HG03097 (cell line): ENCODE measurements at regions not wholly inside any gene's neighbourhood (a gene's known extent, or its start where the extent isn't known, plus 50 kb on each side); places are given as distances from the start of the nearest gene placed in this dataset.

ENCODE experiments used
- ATAC-seq: cut with Tn5 transposase; IDR thresholded peaks from one replicate; pipeline ENCODE4 v1.9.1; 2021; ENCODE audit not compliant: unreplicated experiment, low FRiP score

GRCh38 chr4:56757821-56758411 is 63.6 kb downstream of the SPINK2 start:
- peak; percentile 85 for ATAC-seq

DNA sequence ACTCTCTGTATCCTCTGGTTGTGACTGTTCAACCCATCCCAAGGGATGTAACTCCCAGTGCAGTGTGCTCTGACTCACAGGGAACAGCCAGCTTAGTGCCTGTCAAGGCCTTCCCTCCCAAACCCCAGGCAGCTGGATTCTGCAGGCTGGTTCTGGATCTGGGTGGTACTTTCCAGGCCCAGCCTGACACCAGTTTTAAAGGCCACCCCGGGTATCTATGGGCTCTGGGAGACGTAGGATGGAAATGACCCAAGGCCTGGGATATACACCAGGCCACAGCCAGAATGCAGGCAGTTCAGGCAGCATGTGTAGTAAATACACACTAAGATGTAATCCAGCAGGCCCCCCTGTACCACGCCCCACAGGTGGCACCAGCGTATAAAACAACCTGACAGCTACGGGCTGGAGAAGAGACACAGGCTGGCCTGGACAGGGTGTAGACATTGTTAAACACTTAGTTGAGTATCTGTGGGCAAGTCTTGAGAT is 64.2 kb downstream of the SPINK2 start:
- peak; percentile 29 for ATAC-seq

GRCh38 chr4:56755901-56756300 is 65.6 kb downstream of the SPINK2 start:
- no peak for ATAC-seq

GRCh38 chr4:56752985-56753384 is 68.5 kb downstream of the SPINK2 start:
- no peak for ATAC-seq

DNA sequence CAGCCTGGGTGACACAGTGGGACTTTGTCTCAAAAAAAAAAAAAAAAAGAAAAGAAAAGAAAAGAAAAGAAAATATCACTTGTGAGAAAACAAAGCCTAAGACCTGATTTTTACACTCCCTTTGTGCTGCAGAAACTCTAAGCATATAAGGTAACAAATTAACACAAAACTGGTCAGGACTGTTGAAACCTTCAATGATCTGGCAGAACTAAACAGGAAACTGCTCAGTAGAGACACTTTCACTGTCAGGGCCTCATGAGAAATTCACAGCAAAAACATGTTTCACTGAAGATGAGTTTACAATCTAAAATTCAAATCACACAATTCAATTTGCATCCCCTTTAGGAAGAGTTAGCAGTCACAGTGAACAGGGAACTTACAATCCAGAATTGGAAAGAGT is 69.1 kb upstream of the HOPX start:
- no peak for ATAC-seq

- ATAC-seq, result no peak
Measured at GRCh38 chr4:56748271-56748670, 67.2 kb upstream of the HOPX start.

DNA sequence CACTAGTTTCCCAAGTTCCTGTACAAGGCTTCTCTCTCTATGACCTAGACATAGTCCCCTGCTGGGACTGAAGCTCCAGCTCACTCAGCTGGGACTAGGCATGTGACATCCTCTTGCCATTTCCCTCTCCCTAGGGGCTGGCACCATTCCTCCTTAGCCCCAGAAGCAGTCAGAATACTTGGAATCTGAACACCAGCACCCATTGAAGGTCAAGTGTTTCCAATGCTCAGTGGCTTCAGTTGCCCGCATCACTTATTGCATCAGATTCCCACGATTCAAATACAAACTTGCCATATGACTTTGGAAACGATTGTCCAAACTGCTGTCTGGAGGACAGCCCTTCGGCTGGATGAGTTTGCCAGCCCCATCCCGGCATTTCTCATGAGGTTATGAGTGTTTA is 65.5 kb upstream of the HOPX start:
- ATAC-seq, result no peak

DNA sequence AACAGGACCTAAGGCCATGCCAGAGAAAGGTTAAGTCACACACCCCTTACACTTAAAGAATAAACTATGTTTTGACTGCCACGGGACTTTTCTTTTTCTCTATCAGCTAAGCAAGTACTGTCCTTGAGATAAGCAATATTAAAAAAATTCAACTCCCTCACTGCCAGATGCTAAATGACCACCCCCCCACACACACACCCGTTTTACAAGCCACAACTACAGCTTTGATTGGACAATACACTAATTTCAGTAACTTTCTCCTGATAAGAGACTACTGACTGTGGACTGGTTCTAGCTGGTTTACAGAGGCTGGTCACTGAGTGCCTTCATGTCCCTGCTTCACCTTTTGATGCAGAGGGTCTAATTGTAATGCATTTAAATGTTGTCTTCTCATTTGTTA is 63.9 kb upstream of the HOPX start:
- ATAC-seq, result no peak

DNA sequence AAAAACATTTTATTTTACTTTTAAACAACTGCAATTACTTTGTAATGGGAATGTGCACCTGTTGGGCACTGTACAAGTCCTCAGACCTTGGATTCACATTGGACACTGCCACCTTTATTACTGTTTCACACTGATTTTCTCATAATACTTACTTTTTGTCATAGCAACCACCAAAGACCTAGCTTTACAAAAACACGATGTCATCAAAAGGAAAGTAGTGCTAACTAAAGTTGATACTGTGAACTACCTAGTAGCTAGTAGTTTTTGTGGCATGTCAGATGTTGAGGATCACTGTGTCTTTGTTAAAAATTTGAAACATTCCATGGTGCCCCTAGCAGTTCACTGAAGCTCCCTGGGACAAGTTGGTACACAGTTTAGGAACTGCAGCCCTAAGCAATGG is 62.9 kb upstream of the HOPX start:
- ATAC-seq, result no peak

GRCh38 chr4:56743550-56743949 is 62.5 kb upstream of the HOPX start:
- ATAC-seq, result no peak

DNA sequence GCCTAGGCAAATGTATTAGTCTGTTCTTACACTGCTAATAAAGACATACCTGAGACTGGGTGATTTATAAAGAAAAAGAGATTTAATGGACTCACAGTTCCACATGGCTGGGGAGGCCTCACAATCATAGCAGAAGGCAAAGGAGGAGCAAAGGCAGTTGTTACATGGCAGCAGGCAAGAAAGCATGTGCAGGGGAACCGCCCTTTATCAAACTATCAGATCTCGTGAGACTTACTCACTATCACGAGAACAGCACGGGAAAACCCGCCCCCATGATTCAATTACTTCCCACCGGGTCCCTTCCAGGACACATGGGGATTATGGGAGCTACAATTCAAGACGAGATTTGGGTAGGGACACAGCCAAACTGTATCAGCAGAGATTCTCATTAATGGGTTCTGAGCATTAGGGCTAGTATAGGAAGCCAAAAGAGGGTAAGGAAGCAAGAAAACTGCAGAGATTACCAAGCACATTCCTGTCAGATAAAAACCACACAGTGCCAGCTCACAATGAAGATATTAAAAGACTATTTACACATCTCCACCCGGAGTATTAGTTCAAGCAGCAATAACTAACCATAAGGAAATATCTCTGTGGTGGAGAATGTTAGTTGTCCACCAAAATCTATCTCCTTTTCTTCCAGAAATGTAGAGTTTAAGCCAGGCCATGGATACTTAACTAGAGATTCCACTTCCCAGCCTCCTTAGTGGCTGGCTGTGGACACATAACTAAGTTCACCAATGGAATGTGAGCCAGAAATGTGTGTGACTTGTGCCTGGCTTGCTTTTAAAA is 61.2 kb upstream of the HOPX start:
- ATAC-seq, result no peak

DNA sequence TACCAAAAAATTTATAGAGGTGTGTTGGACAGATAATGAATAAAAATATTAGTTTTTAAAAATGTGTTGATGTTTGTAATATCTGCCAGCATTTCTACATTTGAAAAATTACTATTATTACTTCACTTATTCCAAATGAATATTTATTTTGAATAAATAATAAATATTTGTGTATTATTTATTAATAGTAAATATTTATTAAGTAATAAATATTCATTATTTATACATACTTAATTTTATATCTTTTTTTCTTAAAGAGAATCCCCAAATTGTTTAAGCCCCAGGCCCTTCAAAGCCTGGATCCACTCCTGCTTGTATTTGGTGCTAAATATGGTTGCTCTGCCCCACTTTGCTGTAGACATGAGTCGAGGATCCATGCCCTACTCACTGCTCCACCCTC is 60.5 kb upstream of the HOPX start:
- ATAC-seq, result no peak

DNA sequence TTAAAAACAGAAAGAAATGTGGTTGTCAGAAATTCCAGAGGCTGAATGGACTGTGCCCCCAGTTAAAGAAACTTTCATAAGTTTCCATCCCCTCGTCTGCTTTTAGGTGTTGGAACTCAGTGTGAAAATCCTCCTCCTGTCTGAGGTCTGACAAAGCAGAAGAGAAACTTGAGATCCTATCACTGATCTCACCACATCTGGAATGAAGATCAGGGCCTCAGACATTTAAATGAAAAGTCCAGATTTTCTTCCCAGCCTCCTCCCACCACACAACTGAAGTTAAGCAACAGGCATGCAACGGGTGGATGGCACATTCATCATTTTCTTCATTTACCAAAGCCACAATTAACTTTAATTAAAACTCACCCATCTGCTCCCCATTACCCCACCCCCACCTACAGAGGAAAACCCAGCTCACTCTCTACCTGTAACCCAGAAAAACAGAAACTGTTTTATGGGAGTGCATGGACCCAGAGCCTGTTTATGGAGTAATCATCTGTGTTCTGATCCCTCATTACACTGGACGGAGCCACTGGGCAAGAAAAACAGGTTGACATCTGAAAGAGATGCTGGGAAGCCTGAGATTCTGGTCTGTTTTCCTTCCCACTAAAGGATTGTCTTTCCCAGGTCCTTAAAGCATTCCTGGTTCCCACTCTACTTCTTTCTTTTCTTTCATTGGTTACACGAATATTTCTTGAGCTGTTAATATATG is 58.1 kb upstream of the HOPX start:
- no peak for ATAC-seq

DNA sequence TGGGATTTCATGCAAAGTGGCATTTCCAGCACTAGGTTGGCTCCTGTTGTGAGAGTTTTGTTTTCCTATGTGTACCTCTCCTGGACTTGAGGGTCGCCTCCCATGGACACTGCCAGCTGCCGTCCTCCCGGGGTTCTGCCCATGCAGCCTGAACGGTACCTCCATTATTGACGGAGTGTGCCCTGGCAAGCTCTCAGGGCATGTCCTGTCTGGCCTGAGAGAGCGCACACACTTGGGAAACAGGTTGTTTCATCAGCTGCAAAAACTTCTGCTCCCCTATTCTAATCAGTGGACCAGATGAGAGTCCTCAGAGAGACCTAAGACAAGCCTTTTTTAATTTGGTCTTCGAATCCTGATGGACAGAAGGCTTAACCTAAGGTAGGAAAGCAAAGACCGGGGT is 56.6 kb upstream of the HOPX start:
- no peak for ATAC-seq

- ATAC-seq, result no peak
Measured at GRCh38 chr4:56733352-56733751, 52.3 kb upstream of the HOPX start.

DNA sequence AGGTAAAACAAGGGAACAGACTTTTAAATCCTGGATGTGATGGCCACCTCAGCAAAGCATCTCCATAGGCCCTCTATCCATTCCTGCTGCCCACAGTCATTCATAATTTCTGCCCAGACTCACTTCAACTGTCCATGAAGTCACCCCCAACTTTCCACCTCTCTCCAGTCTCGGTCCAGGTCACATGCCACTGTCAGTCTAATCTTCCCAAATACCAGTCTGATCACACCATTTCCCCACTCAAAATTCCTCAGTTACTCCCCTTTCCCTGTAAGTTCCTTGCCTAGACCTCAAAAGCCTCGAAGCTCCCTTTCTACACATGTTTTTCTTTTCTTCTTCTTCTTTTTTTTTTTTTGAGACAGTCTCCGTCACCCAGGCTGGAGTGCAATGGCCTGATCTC is 51.2 kb upstream of the HOPX start:
- no peak for ATAC-seq

GRCh38 chr4:56731857-56732256 is 50.8 kb upstream of the HOPX start:
- no peak for ATAC-seq
